ENCODE measurements at regions not wholly inside any gene's neighbourhood (a gene's known extent, or its start where the extent isn't known, plus 50 kb on each side); places are given as distances from the start of the nearest gene placed in this dataset.
"Not testable (repeated sequence)": the region's sequence is repeated elsewhere in the genome, so short reads cannot be mapped to it uniquely, and the experiment has no call there.

DNA sequence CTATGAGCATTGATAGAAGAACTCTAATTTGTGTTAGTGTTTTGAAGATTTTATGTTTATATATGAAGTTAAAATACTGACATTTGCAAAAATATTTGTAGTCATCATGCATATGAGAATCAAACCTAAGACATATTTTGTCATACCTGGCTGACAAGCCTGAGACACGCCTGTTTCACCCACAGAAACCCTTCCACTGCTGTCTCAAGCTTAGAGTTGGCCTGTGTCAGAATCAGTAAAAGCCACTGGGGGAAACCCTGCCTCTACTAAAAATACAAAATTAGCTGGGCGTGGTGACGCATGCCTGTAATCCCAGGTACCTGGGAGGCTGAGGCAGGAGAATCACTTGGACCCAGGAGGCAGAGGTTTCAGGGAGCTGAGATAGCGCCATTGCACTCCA is 218.0 kb upstream of the C1QTNF3 start:
- H3K36me3 ChIP-seq (ENCODE audit: insufficient read depth, low read length); H3K36me3 Mint-ChIP-seq; H3K4me1 Mint-ChIP-seq; H3K27me3 ChIP-seq (ENCODE audit: insufficient read depth, low read length, poor library complexity, severe bottlenecking); CTCF ChIA-PET; H3K9me3 Mint-ChIP-seq; H3K4me3 Mint-ChIP-seq; H3K4me3 ChIP-seq (ENCODE audit: low read length); DNase-seq; H3K27ac ChIP-seq (ENCODE audit: low read depth, low read length); H3K27ac Mint-ChIP-seq; H3K27me3 Mint-ChIP-seq; POLR2A ChIA-PET; H3K9me3 ChIP-seq (ENCODE audit: low read length); H3K4me1 ChIP-seq (ENCODE audit: insufficient read depth, low read length): not testable (repeated sequence)

DNA sequence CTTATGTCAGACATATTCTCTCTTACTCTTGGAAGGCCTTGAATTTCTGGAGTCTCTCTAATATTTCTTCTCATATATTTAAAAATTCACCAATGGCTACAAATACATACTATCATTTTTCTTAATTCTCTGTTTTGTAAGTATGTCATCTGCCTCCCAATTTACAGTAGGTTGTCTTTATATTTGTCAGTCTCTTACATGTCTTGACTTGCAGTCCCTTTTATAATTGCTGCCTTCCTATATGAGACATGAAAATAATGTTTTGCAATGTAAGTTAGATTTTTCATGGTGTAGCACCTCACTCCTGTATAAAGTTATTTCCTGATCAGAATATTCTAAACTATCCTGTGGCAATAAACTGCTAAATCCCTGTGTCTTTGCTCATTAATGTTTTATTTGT is 223.1 kb upstream of the C1QTNF3 start:
- H3K27me3 Mint-ChIP-seq; H3K4me1 ChIP-seq (ENCODE audit: insufficient read depth, low read length); H3K27me3 ChIP-seq (ENCODE audit: insufficient read depth, low read length, poor library complexity, severe bottlenecking); H3K36me3 Mint-ChIP-seq; H3K27ac Mint-ChIP-seq; H3K4me3 Mint-ChIP-seq; POLR2A ChIA-PET; DNase-seq; H3K9me3 ChIP-seq (ENCODE audit: low read length); H3K36me3 ChIP-seq (ENCODE audit: insufficient read depth, low read length); CTCF ChIA-PET; H3K4me3 ChIP-seq (ENCODE audit: low read length); H3K4me1 Mint-ChIP-seq; H3K27ac ChIP-seq (ENCODE audit: low read depth, low read length); H3K9me3 Mint-ChIP-seq: not testable (repeated sequence)

DNA sequence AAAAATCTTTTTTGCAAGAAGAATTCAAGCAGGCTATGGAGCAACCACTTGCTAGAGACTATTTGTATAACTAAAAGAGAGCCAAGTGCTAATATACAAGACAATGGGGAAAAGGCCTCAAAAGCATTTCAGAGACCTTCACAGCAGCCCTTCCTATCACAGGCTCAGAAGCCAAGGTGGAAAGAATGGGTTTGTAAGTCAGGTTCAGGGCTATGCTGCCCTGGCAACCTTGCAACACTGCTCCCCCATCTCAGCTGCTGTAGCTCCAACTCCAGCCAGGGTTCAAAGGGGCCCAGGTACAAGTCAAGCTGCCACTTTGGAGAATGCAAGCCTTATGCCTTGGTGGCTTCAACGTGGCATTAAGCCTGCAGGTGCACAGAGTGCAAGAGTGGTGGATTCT is 253.7 kb upstream of the C1QTNF3 start:
- H3K9me3 ChIP-seq (ENCODE audit: low read length); H3K27me3 ChIP-seq (ENCODE audit: insufficient read depth, low read length, poor library complexity, severe bottlenecking); H3K27ac Mint-ChIP-seq; H3K9me3 Mint-ChIP-seq; H3K36me3 ChIP-seq (ENCODE audit: insufficient read depth, low read length); POLR2A ChIA-PET; H3K27ac ChIP-seq (ENCODE audit: low read depth, low read length); DNase-seq; H3K36me3 Mint-ChIP-seq; H3K4me3 ChIP-seq (ENCODE audit: low read length); H3K4me1 ChIP-seq (ENCODE audit: insufficient read depth, low read length); H3K4me1 Mint-ChIP-seq; H3K4me3 Mint-ChIP-seq; CTCF ChIA-PET: not testable (repeated sequence)
- peaks cover 3 to 12% of the 10 kb centered on the region in 2 donors for H3K27me3 Mint-ChIP-seq

DNA sequence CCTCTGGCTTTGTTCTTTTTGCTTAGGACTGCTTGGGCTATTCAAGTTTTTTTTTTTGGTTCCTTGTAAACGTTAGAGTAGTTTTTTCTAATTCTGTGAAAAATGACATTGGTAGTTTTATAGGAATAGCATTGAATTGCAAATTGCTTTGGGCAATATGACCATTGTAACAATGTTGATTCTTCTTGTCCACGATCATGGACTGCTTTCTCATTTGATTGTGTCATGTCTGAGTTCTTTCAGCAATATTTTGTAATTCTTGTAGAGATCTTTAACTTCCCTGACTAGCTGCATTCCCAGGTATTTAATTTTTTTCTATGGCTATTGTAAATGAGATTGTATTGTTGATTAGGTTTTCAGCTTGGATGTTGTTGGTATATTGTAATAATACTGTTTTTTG is 286.2 kb upstream of the C1QTNF3 start:
- CTCF ChIA-PET; POLR2A ChIA-PET; H3K36me3 Mint-ChIP-seq; DNase-seq; H3K4me3 ChIP-seq (ENCODE audit: low read length); H3K27ac Mint-ChIP-seq; H3K27me3 ChIP-seq (ENCODE audit: insufficient read depth, low read length, poor library complexity, severe bottlenecking); H3K27ac ChIP-seq (ENCODE audit: low read depth, low read length); H3K4me1 ChIP-seq (ENCODE audit: insufficient read depth, low read length); H3K36me3 ChIP-seq (ENCODE audit: insufficient read depth, low read length); H3K4me3 Mint-ChIP-seq; H3K9me3 Mint-ChIP-seq; H3K27me3 Mint-ChIP-seq; H3K4me1 Mint-ChIP-seq; H3K9me3 ChIP-seq (ENCODE audit: low read length): not testable (repeated sequence)

DNA sequence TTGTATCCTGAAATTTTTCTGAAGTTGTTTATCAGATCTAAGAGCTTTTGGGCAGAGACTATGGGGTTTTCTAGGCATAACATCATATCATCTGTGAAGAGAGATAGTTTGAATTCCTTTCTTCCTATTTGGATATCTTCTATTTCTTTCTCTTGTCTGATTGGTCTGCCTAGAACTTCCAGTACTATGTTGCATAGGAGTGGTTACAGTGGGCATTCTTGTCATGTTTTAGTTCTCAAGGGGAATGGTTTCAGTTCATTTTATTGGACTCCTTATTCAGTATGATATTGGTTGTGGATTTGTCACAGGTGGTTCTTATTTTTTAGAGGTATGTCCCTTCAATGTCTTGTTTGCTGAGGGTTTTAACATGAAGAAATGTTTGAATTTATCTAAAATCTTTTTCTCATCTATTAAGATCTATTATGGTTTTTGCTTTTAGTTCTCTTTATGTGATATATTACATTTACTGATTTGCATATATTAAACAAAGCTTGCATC is 286.6 kb upstream of the C1QTNF3 start:
- H3K4me1 ChIP-seq (ENCODE audit: insufficient read depth, low read length); H3K4me3 Mint-ChIP-seq; H3K9me3 ChIP-seq (ENCODE audit: low read length); H3K27me3 Mint-ChIP-seq; H3K4me1 Mint-ChIP-seq; H3K27ac Mint-ChIP-seq; H3K4me3 ChIP-seq (ENCODE audit: low read length); H3K36me3 ChIP-seq (ENCODE audit: insufficient read depth, low read length); POLR2A ChIA-PET; H3K27ac ChIP-seq (ENCODE audit: low read depth, low read length); H3K36me3 Mint-ChIP-seq; H3K27me3 ChIP-seq (ENCODE audit: insufficient read depth, low read length, poor library complexity, severe bottlenecking); DNase-seq; CTCF ChIA-PET; H3K9me3 Mint-ChIP-seq: not testable (repeated sequence)

DNA sequence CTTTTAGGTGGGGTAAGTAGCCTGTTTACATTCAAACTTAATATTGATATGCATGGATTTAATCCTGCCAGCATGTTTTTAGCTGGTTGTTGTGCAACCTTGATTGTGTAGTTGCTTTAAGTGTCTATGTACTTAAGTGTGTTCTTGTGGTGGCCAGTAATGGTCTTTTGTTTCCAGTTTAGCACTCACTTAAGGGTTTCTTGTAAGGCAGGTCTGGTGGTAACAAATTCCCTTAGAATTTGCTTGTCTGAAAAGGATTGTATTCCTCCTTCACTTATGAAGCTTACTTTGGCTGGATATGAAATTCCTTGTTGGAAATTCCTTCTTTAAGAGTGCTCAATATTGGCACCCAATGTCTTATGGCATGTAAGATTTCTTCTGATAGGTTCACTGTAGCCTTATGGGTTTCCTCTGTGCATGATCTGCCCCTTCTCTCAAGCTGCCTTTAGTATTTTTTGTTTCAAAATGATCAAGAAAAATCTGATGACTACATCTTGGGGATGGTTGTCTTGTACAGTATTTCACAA is 289.0 kb upstream of the C1QTNF3 start:
- H3K9me3 ChIP-seq (ENCODE audit: low read length); H3K4me3 Mint-ChIP-seq; H3K27ac ChIP-seq (ENCODE audit: low read depth, low read length); POLR2A ChIA-PET; CTCF ChIA-PET; H3K27me3 Mint-ChIP-seq; H3K4me3 ChIP-seq (ENCODE audit: low read length); H3K36me3 Mint-ChIP-seq; H3K27me3 ChIP-seq (ENCODE audit: insufficient read depth, low read length, poor library complexity, severe bottlenecking); H3K9me3 Mint-ChIP-seq; H3K4me1 Mint-ChIP-seq; DNase-seq; H3K27ac Mint-ChIP-seq; H3K4me1 ChIP-seq (ENCODE audit: insufficient read depth, low read length); H3K36me3 ChIP-seq (ENCODE audit: insufficient read depth, low read length): not testable (repeated sequence)

DNA sequence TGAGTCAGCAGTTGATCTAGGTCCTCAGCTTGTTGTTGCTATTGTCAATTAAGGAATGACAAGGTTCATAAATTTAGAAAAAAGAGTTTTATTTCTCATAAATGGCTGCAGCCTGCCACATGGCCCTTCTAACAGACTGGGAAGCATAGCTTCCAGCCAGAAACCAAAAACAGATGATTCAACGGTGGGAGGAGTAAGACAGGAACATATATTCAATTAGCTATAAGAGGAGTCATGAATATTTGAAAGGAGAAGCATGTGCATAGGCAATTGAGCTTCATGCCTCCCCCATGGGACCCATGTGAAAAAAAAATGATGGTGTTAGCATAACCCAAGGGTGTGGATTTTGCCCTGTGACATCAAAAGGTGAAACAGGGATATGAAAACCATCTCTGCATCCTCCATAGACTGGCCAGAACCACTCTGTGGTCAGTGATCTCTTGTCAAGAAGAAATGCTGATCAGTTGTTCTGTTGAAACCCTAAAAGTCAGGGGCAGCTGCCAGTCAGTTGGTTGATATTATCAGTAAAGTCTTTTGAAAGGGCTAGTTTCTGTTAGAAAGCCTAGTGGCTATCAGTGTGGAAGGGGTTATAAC is 296.5 kb upstream of the C1QTNF3 start:
- H3K27me3 ChIP-seq (ENCODE audit: insufficient read depth, low read length, poor library complexity, severe bottlenecking); H3K27me3 Mint-ChIP-seq; H3K27ac ChIP-seq (ENCODE audit: low read depth, low read length); H3K4me1 ChIP-seq (ENCODE audit: insufficient read depth, low read length); DNase-seq; H3K9me3 Mint-ChIP-seq; CTCF ChIA-PET; H3K36me3 ChIP-seq (ENCODE audit: insufficient read depth, low read length); H3K9me3 ChIP-seq (ENCODE audit: low read length); H3K4me3 ChIP-seq (ENCODE audit: low read length); H3K4me1 Mint-ChIP-seq; H3K4me3 Mint-ChIP-seq; H3K36me3 Mint-ChIP-seq; H3K27ac Mint-ChIP-seq; POLR2A ChIA-PET: not testable (repeated sequence)

DNA sequence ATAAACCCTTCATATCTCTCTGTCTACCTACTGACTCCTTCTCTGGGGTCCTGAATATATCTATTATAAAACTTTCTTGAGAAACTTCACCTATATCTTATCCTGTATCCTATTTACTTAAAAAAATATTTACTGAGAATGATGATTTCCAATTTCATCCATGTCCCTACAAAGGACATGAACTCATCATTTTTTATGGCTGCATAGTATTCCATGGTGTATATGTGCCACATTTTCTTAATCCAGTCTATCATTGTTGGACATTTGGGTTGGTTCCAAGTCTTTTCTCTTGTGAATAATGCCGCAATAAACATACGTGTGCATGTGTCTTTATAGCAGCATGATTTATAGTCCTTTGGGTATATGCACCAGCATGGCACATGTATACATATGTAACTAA is 301.7 kb upstream of the RAI14 start:
- H3K4me3 Mint-ChIP-seq; H3K9me3 Mint-ChIP-seq; CTCF ChIA-PET; H3K36me3 Mint-ChIP-seq; H3K27ac Mint-ChIP-seq; H3K4me1 Mint-ChIP-seq; H3K9me3 ChIP-seq (ENCODE audit: low read length); DNase-seq; H3K36me3 ChIP-seq (ENCODE audit: insufficient read depth, low read length); H3K27me3 Mint-ChIP-seq; H3K4me1 ChIP-seq (ENCODE audit: insufficient read depth, low read length); H3K4me3 ChIP-seq (ENCODE audit: low read length); H3K27me3 ChIP-seq (ENCODE audit: insufficient read depth, low read length, poor library complexity, severe bottlenecking); POLR2A ChIA-PET; H3K27ac ChIP-seq (ENCODE audit: low read depth, low read length): not testable (repeated sequence)

DNA sequence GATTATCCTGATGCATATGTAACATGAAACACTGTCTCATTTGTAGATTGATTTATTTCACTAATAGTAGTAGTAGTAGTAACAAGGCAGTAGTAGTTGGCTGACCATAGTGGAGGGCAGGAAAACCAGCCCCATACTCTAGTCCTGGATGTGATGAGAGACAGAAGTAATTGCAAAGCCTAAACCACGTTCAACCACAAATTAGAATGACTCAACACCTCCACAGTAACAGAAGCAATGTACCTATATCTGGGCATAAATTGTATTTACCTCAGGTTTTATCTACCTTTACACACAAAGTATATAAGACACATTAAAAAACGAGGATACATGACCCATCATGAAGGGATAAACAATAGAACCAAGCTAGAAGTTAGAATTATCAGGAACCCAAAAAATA is 284.7 kb upstream of the RAI14 start:
- H3K4me3 ChIP-seq (ENCODE audit: low read length); H3K4me3 Mint-ChIP-seq; POLR2A ChIA-PET: not testable (repeated sequence)

More for the DNA sequence above, 284.7 kb upstream of the RAI14 start:
- H3K4me1 Mint-ChIP-seq; H3K27ac Mint-ChIP-seq; CTCF ChIA-PET; H3K36me3 Mint-ChIP-seq; DNase-seq; H3K36me3 ChIP-seq (ENCODE audit: insufficient read depth, low read length); H3K27ac ChIP-seq (ENCODE audit: low read depth, low read length); H3K9me3 Mint-ChIP-seq; H3K9me3 ChIP-seq (ENCODE audit: low read length); H3K27me3 ChIP-seq (ENCODE audit: insufficient read depth, low read length, poor library complexity, severe bottlenecking); H3K4me1 ChIP-seq (ENCODE audit: insufficient read depth, low read length): not testable (repeated sequence)
- peaks cover 2 to 11% of the 10 kb centered on the region in 2 donors for H3K27me3 Mint-ChIP-seq

Measured in CD8-positive, alpha-beta memory T cell (primary cell).